GM23338 (cell line): ENCODE measurements at regions not wholly inside any gene's neighbourhood (a gene's known extent, or its start where the extent isn't known, plus 50 kb on each side); places are given as distances from the start of the nearest gene placed in this dataset.

Experiments used
- ATAC-seq: fragments of 200-7000 bp; cut with Tn5 transposase; 3 replicates; pipeline ENCODE4 v1.9.1; 2020
- DNase-seq: peaks from one replicate; pipeline ENCODE4 v3.0.0-alpha.2; 2015; ENCODE audit warnings: low spot score
- H2AFZ ChIP-seq: fragments of 200-600 bp; sonication (generic); 2 replicates; pipeline ENCODE4 v1.8.0; 2016; ENCODE audit warnings: antibody characterized with exemption, mild to moderate bottlenecking, moderate library complexity
- H3F3A ChIP-seq: fragments of 200-600 bp; sonication (generic); replicated peaks from 2 replicates; pipeline ENCODE4 v1.8.0; 2017; ENCODE audit warnings: antibody characterized with exemption, mixed run types, low read depth
- H3K27ac ChIP-seq: fragments of 200-600 bp; sonication (generic); 2 replicates; pipeline ENCODE4 v1.6.1; 2016; ENCODE audit warnings: low read depth
- H3K27me3 ChIP-seq: fragments of 200-600 bp; sonication (generic); 2 replicates; pipeline ENCODE4 v1.8.0; 2016; ENCODE audit warnings: mild to moderate bottlenecking, mixed run types, moderate library complexity; ENCODE audit not compliant: insufficient read depth
- H3K36me3 ChIP-seq: fragments of 200-600 bp; sonication (generic); 2 replicates; pipeline ENCODE4 v1.8.0; 2016; ENCODE audit warnings: mild to moderate bottlenecking; ENCODE audit not compliant: insufficient read depth
- H3K4me1 ChIP-seq: fragments of 200-600 bp; sonication (generic); 2 replicates; pipeline ENCODE4 v1.8.0; 2016; ENCODE audit warnings: mild to moderate bottlenecking, moderate library complexity; ENCODE audit not compliant: insufficient read depth
- H3K4me2 ChIP-seq: fragments of 200-600 bp; sonication (generic); 2 replicates; pipeline ENCODE4 v1.7.1; 2017; ENCODE audit warnings: mixed run types
- H3K4me3 ChIP-seq: fragments of 200-600 bp; sonication (generic); 2 replicates; pipeline ENCODE4 v1.6.1; 2016; ENCODE audit warnings: mixed run types
- H3K79me2 ChIP-seq: fragments of 200-600 bp; sonication (generic); replicated peaks from 2 replicates; pipeline ENCODE4 v1.8.0; 2017; ENCODE audit warnings: mild to moderate bottlenecking; ENCODE audit not compliant: insufficient read depth
- H3K9me2 ChIP-seq: fragments of 200-600 bp; sonication (generic); 2 replicates; pipeline ENCODE4 v1.8.0; 2017; ENCODE audit not compliant: insufficient read depth
- H4K20me1 ChIP-seq: fragments of 200-600 bp; sonication (generic); replicated peaks from 2 replicates; pipeline ENCODE4 v1.8.0; 2017; ENCODE audit warnings: mild to moderate bottlenecking; ENCODE audit not compliant: insufficient read depth
- H3K27ac Mint-ChIP-seq: 2 replicates; pipeline ENCODE4 v1.8.0; 2020; ENCODE audit warnings: inconsistent platforms, mild to moderate bottlenecking, moderate library complexity, mixed read lengths
- H3K27me3 Mint-ChIP-seq: 3 replicates; pipeline ENCODE4 v1.8.0; 2022; ENCODE audit warnings: low read depth, mild to moderate bottlenecking, moderate library complexity, mixed read lengths, inconsistent platforms; ENCODE audit not compliant: insufficient read depth, poor library complexity
- H3K36me3 Mint-ChIP-seq: 3 replicates; pipeline ENCODE4 v1.8.0; 2021; ENCODE audit warnings: low read depth, mild to moderate bottlenecking, inconsistent platforms, moderate library complexity, mixed read lengths
- H3K4me1 Mint-ChIP-seq: 3 replicates; pipeline ENCODE4 v1.8.0; 2020; ENCODE audit warnings: mild to moderate bottlenecking, inconsistent platforms, mixed read lengths
- H3K4me3 Mint-ChIP-seq: 3 replicates; pipeline ENCODE4 v1.8.0; 2021; ENCODE audit warnings: moderate library complexity, mild to moderate bottlenecking, inconsistent platforms, mixed read lengths
- H3K9me3 Mint-ChIP-seq: 3 replicates; pipeline ENCODE4 v1.8.0; 2020; ENCODE audit warnings: moderate library complexity, mild to moderate bottlenecking, inconsistent platforms, mixed read lengths
- CREB1 ChIP-seq: fragments of 250-450 bp; sonication (Bioruptor Pico); IDR thresholded peaks from 2 replicates; pipeline ENCODE4 v1.5.0; 2020; ENCODE audit warnings: low read depth, mild to moderate bottlenecking, moderate library complexity
- ETS1 ChIP-seq: IDR thresholded peaks from 2 replicates; pipeline ENCODE4 v1.6.1; 2016; ENCODE audit warnings: antibody characterized with exemption
- EZH2 ChIP-seq: fragments of 200-600 bp; sonication (generic); IDR thresholded peaks from one replicate; pipeline ENCODE4 v1.8.0; 2017; ENCODE audit warnings: antibody characterized with exemption, mild to moderate bottlenecking, low read depth; ENCODE audit not compliant: unreplicated experiment
- EZH2phosphoT487 ChIP-seq: fragments of 200-600 bp; sonication (generic); IDR thresholded peaks from one replicate; pipeline ENCODE4 v1.8.1; 2018; ENCODE audit warnings: antibody characterized with exemption; ENCODE audit not compliant: unreplicated experiment
- JUNB ChIP-seq: IDR thresholded peaks from one replicate; pipeline ENCODE4 v1.6.1; 2016; ENCODE audit warnings: antibody characterized with exemption; ENCODE audit not compliant: unreplicated experiment
- NANOG ChIP-seq: IDR thresholded peaks from 2 replicates; pipeline ENCODE4 v1.6.1; 2016; ENCODE audit warnings: antibody characterized with exemption, borderline replicate concordance
- POLR2AphosphoS5 ChIP-seq: IDR thresholded peaks from 2 replicates; pipeline ENCODE4 v1.6.1; 2016; ENCODE audit warnings: antibody characterized with exemption, low read depth
- REST ChIP-seq: IDR thresholded peaks from one replicate; pipeline ENCODE4 v1.6.1; 2018; ENCODE audit warnings: antibody characterized with exemption; ENCODE audit not compliant: unreplicated experiment
- STAT1 ChIP-seq: IDR thresholded peaks from one replicate; pipeline ENCODE4 v1.6.1; 2016; ENCODE audit warnings: antibody characterized with exemption; ENCODE audit not compliant: unreplicated experiment
- ZNF114 ChIP-seq: fragments of 250-450 bp; sonication (Bioruptor Pico); IDR thresholded peaks from 2 replicates; pipeline ENCODE4 v1.5.0; 2020; ENCODE audit warnings: mild to moderate bottlenecking, moderate library complexity
- ZNF331 ChIP-seq: fragments of 250-450 bp; sonication (Bioruptor Pico); IDR thresholded peaks from 2 replicates; pipeline ENCODE4 v1.5.0; 2020; ENCODE audit warnings: low read depth, mild to moderate bottlenecking, moderate library complexity
- TF ChIP-seq, protein P1 (sequence below), 2 experiments: fragments of 200-600 bp in 1 of 2; sonication (generic) in 1 of 2; conservative IDR thresholded peaks; 2 replicates each; pipeline versions ENCODE4 v1.5.1 to v1.6.1; 2016 to 2017; ENCODE audit warnings: antibody characterized with exemption in 2 of 2, low read depth in 2 of 2, mild to moderate bottlenecking in 2 of 2, moderate library complexity in 1 of 2

DNA sequence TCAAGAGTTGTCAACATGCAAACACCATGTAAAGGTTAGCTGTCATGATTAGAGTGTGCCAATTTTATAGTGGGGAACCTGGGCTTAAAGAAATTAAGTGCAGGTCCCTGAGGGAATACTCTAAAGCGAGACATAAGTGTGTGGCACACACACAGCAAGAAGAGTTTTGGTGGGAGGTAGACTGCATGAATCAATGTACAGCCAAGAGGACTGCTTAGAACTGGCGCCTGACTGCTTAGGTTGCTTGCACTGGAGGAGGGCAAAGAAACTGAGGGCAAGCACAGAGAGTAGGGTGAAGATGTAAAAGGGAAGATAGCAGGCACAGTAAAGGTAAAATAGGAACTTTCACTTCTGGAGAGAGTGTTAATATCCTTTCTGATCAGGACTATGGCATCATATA is 184.9 kb downstream of the SOX2 start (continued):
- no peak for TF ChIP-seq ETS1
- TF ChIP-seq ZNF114 (CRISPR knock-in tag) = no peak
- TF ChIP-seq, protein P1, sequence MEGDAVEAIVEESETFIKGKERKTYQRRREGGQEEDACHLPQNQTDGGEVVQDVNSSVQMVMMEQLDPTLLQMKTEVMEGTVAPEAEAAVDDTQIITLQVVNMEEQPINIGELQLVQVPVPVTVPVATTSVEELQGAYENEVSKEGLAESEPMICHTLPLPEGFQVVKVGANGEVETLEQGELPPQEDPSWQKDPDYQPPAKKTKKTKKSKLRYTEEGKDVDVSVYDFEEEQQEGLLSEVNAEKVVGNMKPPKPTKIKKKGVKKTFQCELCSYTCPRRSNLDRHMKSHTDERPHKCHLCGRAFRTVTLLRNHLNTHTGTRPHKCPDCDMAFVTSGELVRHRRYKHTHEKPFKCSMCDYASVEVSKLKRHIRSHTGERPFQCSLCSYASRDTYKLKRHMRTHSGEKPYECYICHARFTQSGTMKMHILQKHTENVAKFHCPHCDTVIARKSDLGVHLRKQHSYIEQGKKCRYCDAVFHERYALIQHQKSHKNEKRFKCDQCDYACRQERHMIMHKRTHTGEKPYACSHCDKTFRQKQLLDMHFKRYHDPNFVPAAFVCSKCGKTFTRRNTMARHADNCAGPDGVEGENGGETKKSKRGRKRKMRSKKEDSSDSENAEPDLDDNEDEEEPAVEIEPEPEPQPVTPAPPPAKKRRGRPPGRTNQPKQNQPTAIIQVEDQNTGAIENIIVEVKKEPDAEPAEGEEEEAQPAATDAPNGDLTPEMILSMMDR (conservative IDR thresholded peaks at IDR 0.05; ENCODE audit: low read depth in 2 of 2) = no peak
- TF ChIP-seq EZH2phosphoT487 = no peak
- no peak for TF ChIP-seq POLR2AphosphoS5
- no peak for TF ChIP-seq JUNB
- TF ChIP-seq EZH2 = no peak

GRCh38 chr3:181899702-181900101 is 188.0 kb downstream of the SOX2 start:
- H3K4me1 ChIP-seq = no peaks in the 10 kb centered on the region
- H3K27ac ChIP-seq = no peak overlapping the region
- no peaks in the 10 kb centered on the region for H3K36me3 Mint-ChIP-seq
- no peak overlapping the region for H3K4me2 ChIP-seq
- H3K27me3 ChIP-seq = no peaks in the 10 kb centered on the region
- 0 out of 2 replicates have a peak overlapping the region, but pooled peaks have one; percentile 43 for H2AFZ ChIP-seq
- H3K4me3 Mint-ChIP-seq = no peak overlapping the region
- no peak overlapping the region for H3K4me3 ChIP-seq
- no peaks in the 10 kb centered on the region for H4K20me1 ChIP-seq
- H3F3A ChIP-seq = no peaks in the 10 kb centered on the region
- no peak overlapping the region for H3K27ac Mint-ChIP-seq
- H3K27me3 Mint-ChIP-seq = no peaks in the 10 kb centered on the region
- ATAC-seq = no peak
- H3K9me3 Mint-ChIP-seq = no peaks in the 10 kb centered on the region; the same call in 1 of the 3 replicates
- H3K79me2 ChIP-seq = no peaks in the 10 kb centered on the region
- DNase-seq = no peak
- H3K36me3 ChIP-seq = no peaks in the 10 kb centered on the region
- H3K9me2 ChIP-seq = no peaks in the 10 kb centered on the region
- H3K4me1 Mint-ChIP-seq = no peaks in the 10 kb centered on the region
- TF ChIP-seq EZH2 (no peak), JUNB (no peak), ETS1 (no peak), POLR2AphosphoS5 (no peak), CREB1 (CRISPR knock-in tag) (no peak), REST (no peak), ZNF114 (CRISPR knock-in tag) (no peak), STAT1 (no peak), NANOG (no peak), EZH2phosphoT487 (no peak), ZNF331 (CRISPR knock-in tag) (no peak)
- TF ChIP-seq, protein P1 (conservative IDR thresholded peaks at IDR 0.05; ENCODE audit: low read depth in 2 of 2) = no peak
